Chondrocyte (in vitro differentiated cells): ENCODE measurements at regions not wholly inside any gene's neighbourhood (a gene's known extent, or its start where the extent isn't known, plus 50 kb on each side); places are given as distances from the start of the nearest gene placed in this dataset.
"Not testable (repeated sequence)": the region's sequence is repeated elsewhere in the genome, so short reads cannot be mapped to it uniquely, and the experiment has no call there.

Source experiments
- DNase-seq: peaks from one replicate; pipeline ENCODE4 v3.0.0; 2021; ENCODE audit warnings: mixed read lengths, low spot score
- H3K27ac Mint-ChIP-seq: one replicate; pipeline ENCODE4 v1.8.0; 2021; ENCODE audit warnings: mild to moderate bottlenecking, moderate library complexity, mixed read lengths; ENCODE audit not compliant: unreplicated experiment
- H3K27me3 Mint-ChIP-seq: 2 replicates; pipeline ENCODE4 v1.8.0; 2021; ENCODE audit warnings: low read depth, mixed read lengths
- H3K36me3 Mint-ChIP-seq: 2 replicates; pipeline ENCODE4 v1.8.0; 2021; ENCODE audit warnings: low read depth, mixed read lengths
- H3K4me1 Mint-ChIP-seq: 2 replicates; pipeline ENCODE4 v1.8.0; 2021; ENCODE audit warnings: low read depth, mild to moderate bottlenecking, mixed read lengths
- H3K4me3 Mint-ChIP-seq: one replicate; pipeline ENCODE4 v1.8.0; 2021; ENCODE audit warnings: mild to moderate bottlenecking, moderate library complexity, mixed read lengths; ENCODE audit not compliant: unreplicated experiment
- H3K9me3 Mint-ChIP-seq: 2 replicates; pipeline ENCODE4 v1.8.0; 2021; ENCODE audit warnings: low read depth, mixed read lengths
- CTCF ChIP-seq: fragments of 200-600 bp; sonication (generic); IDR thresholded peaks from 2 replicates; pipeline ENCODE4 v1.5.0; 2021; ENCODE audit warnings: antibody characterized with exemption, mild to moderate bottlenecking, moderate library complexity

- Mint-ChIP-seq H3K9me3 (no peaks in the 10 kb centered on the region), H3K36me3 (no peaks in the 10 kb centered on the region), H3K27me3 (no peaks in the 10 kb centered on the region), H3K27ac (no peak overlapping the region), H3K4me1 (no peaks in the 10 kb centered on the region), H3K4me3 (no peak overlapping the region)
- DNase-seq, result no peak
- TF ChIP-seq CTCF, result no peak
These were observed 549.5 kb upstream of the GNPDA2 start for GRCh38 chr4:45275862-45276261.

GRCh38 chr4:45248106-45248505 is 521.8 kb upstream of the GNPDA2 start:
- not testable (repeated sequence) for H3K4me3 Mint-ChIP-seq, H3K27ac Mint-ChIP-seq, H3K4me1 Mint-ChIP-seq, DNase-seq, H3K9me3 Mint-ChIP-seq, H3K36me3 Mint-ChIP-seq, H3K27me3 Mint-ChIP-seq

- peaks cover 5% of the 10 kb centered on the region for H3K9me3 Mint-ChIP-seq
- H3K27ac Mint-ChIP-seq, result no peak overlapping the region
- no peaks in the 10 kb centered on the region for H3K4me1 Mint-ChIP-seq
- no peaks in the 10 kb centered on the region for H3K36me3 Mint-ChIP-seq
- TF ChIP-seq CTCF, result no peak
- no peak overlapping the region for H3K4me3 Mint-ChIP-seq
- H3K27me3 Mint-ChIP-seq, result peaks cover 4% of the 10 kb centered on the region
- no peak for DNase-seq
These were observed 515.6 kb upstream of the GNPDA2 start for GRCh38 chr4:45241976-45242375.

GRCh38 chr4:45229206-45229605 is 502.9 kb upstream of the GNPDA2 start:
- Mint-ChIP-seq H3K27me3 (no peaks in the 10 kb centered on the region), H3K36me3 (no peaks in the 10 kb centered on the region), H3K9me3 (peaks cover 4% of the 10 kb centered on the region), H3K4me3 (no peak overlapping the region), H3K27ac (no peak overlapping the region), H3K4me1 (no peaks in the 10 kb centered on the region)
- DNase-seq, result no peak
- no peak for TF ChIP-seq CTCF

GRCh38 chr4:45215976-45216542 is 489.7 kb upstream of the GNPDA2 start:
- H3K27me3 Mint-ChIP-seq, result no peaks in the 10 kb centered on the region
- H3K9me3 Mint-ChIP-seq, result no peaks in the 10 kb centered on the region
- no peaks in the 10 kb centered on the region for H3K4me1 Mint-ChIP-seq
- H3K36me3 Mint-ChIP-seq, result no peaks in the 10 kb centered on the region
- no peak for TF ChIP-seq CTCF
- DNase-seq, result no peak
- H3K4me3 Mint-ChIP-seq, result no peak overlapping the region
- H3K27ac Mint-ChIP-seq, result no peak overlapping the region

GRCh38 chr4:45208476-45208875 is 482.1 kb upstream of the GNPDA2 start:
- H3K36me3 Mint-ChIP-seq, H3K4me1 Mint-ChIP-seq, H3K27me3 Mint-ChIP-seq, H3K4me3 Mint-ChIP-seq, H3K27ac Mint-ChIP-seq: not testable (repeated sequence)
- H3K9me3 Mint-ChIP-seq, result peaks cover 14% of the 10 kb centered on the region
- DNase-seq, result peak; percentile 88

- peaks cover 14% of the 10 kb centered on the region for H3K9me3 Mint-ChIP-seq
- not testable (repeated sequence) for H3K4me1 Mint-ChIP-seq, H3K27ac Mint-ChIP-seq, H3K27me3 Mint-ChIP-seq, H3K4me3 Mint-ChIP-seq, H3K36me3 Mint-ChIP-seq
- DNase-seq, result peak; percentile 83
These were observed 481.5 kb upstream of the GNPDA2 start for GRCh38 chr4:45207864-45208331.

- not testable (repeated sequence) for H3K4me3 Mint-ChIP-seq, H3K4me1 Mint-ChIP-seq, DNase-seq, H3K27ac Mint-ChIP-seq, H3K36me3 Mint-ChIP-seq, H3K27me3 Mint-ChIP-seq
- peaks cover 14% of the 10 kb centered on the region for H3K9me3 Mint-ChIP-seq
These were observed 481.0 kb upstream of the GNPDA2 start for GRCh38 chr4:45207241-45207863.
